B cell (primary cell): ENCODE measurements at regions not wholly inside any gene's neighbourhood (a gene's known extent, or its start where the extent isn't known, plus 50 kb on each side); places are given as distances from the start of the nearest gene placed in this dataset.

Source experiments
- ATAC-seq: fragments of 200-7000 bp; cut with Tn5 transposase; one replicate; pipeline ENCODE4 v1.10.0; 2021; ENCODE audit warnings: low read depth, mild to moderate bottlenecking, moderate number of reproducible peaks, moderate library complexity
- CTCF ChIA-PET: fragments of 350-600 bp; sonication (Branson Sonifier 250); formaldehyde crosslinking; loops from one replicate; lab custom pipeline; 2021; ENCODE audit warnings: antibody characterized with exemption, inconsistent platforms; lab: Charles Lee
- POLR2A ChIA-PET: fragments of 350-600 bp; sonication (Branson Sonifier 250); formaldehyde crosslinking; loops from one replicate; lab custom pipeline; 2021; ENCODE audit warnings: antibody characterized with exemption; lab: Charles Lee
- DNase-seq: peaks from one replicate; pipeline ENCODE4 v3.0.0; 2013
- H2AFZ ChIP-seq: 2 replicates; pipeline ENCODE4 v1.6.1; 2012; ENCODE audit warnings: mild to moderate bottlenecking, low read depth, low read length; ENCODE audit not compliant: insufficient read depth, poor library complexity, severe bottlenecking
- H3K27ac ChIP-seq, 2 donors: 1 replicate in 1 of 2; 2 replicates in 1 of 2; pipeline ENCODE4 v1.5.1; 2012 to 2013; ENCODE audit warnings: low read length in 2 of 2, mild to moderate bottlenecking in 2 of 2, moderate library complexity in 1 of 2
- H3K27me3 ChIP-seq, 4 experiments: fragments of 200-600 bp in 1 of 4; sonication (generic) in 1 of 4; replicated peaks in 1 of 4; 1 replicate in 2 of 4; 2 replicates in 2 of 4; pipeline versions ENCODE4 v1.6.1 to v1.7.0; 2013 to 2016; ENCODE audit warnings: low read length in 3 of 4, mild to moderate bottlenecking in 2 of 4, mixed read lengths in 1 of 4, moderate library complexity in 1 of 4; ENCODE audit not compliant: insufficient read depth in 4 of 4, control insufficient read depth in 3 of 4; ENCODE audit errors: control extremely low read depth in 1 of 4
- H3K36me3 ChIP-seq, 2 experiments: replicated peaks in 1 of 2; 1 replicate in 1 of 2; 2 replicates in 1 of 2; pipeline versions ENCODE4 v1.6.1 to v1.7.1; 2013; ENCODE audit warnings: low read length in 1 of 2; ENCODE audit not compliant: insufficient read depth in 2 of 2, control insufficient read depth in 1 of 2; ENCODE audit errors: control extremely low read depth in 1 of 2, extremely low read depth in 1 of 2
- H3K4me1 ChIP-seq, 2 donors: fragments of 200-600 bp in 1 of 2; sonication (generic) in 1 of 2; 1 replicate in 1 of 2; 2 replicates in 1 of 2; pipeline versions ENCODE4 v1.5.1 to v1.6.1; 2013 to 2017; ENCODE audit warnings: low read length in 2 of 2; ENCODE audit not compliant: control insufficient read depth in 2 of 2, insufficient read depth in 2 of 2
- H3K4me2 ChIP-seq: replicated peaks from 2 replicates; pipeline ENCODE3; 2012; ENCODE audit warnings: mild to moderate bottlenecking, low read depth, low read length; ENCODE audit not compliant: poor library complexity, severe bottlenecking
- H3K4me3 ChIP-seq, 5 experiments: fragments of 200-600 bp in 1 of 5; sonication (generic) in 1 of 5; 1 replicate in 3 of 5; 2 replicates in 2 of 5; pipeline versions ENCODE4 v1.5.1 to v1.7.0; 2011 to 2016; ENCODE audit warnings: low read length in 4 of 5, mild to moderate bottlenecking in 4 of 5, low read depth in 2 of 5, control low read depth in 1 of 5, moderate library complexity in 1 of 5; ENCODE audit not compliant: insufficient read depth in 1 of 5; ENCODE audit errors: control extremely low read depth in 1 of 5, extremely low read depth in 1 of 5
- H3K79me2 ChIP-seq: fragments of 200-600 bp; sonication (generic); one replicate; pipeline ENCODE4 v1.6.0; 2016; ENCODE audit warnings: low read length; ENCODE audit not compliant: control insufficient read depth, insufficient read depth
- H3K9ac ChIP-seq: fragments of 200-600 bp; sonication (generic); 2 replicates; pipeline ENCODE4 v1.6.1; 2017; ENCODE audit warnings: mild to moderate bottlenecking, low read length, moderate library complexity
- H3K9me3 ChIP-seq, 3 donors: one replicate each; pipeline versions ENCODE4 v1.6.1 to v1.7.1; 2013; ENCODE audit warnings: low read length in 2 of 3; ENCODE audit not compliant: control insufficient read depth in 2 of 3, insufficient read depth in 1 of 3; ENCODE audit errors: control extremely low read depth in 1 of 3
- H4K20me1 ChIP-seq: 2 replicates; pipeline ENCODE4 v1.6.0; 2012; ENCODE audit warnings: mild to moderate bottlenecking, low read length; ENCODE audit not compliant: insufficient read depth, control insufficient read depth, poor library complexity, severe bottlenecking
- H3K27ac Mint-ChIP-seq: one replicate; pipeline ENCODE4 v1.8.0; 2021; ENCODE audit warnings: mixed read lengths
- H3K27me3 Mint-ChIP-seq: one replicate; pipeline ENCODE4 v1.8.0; 2021; ENCODE audit warnings: mixed read lengths
- H3K4me1 Mint-ChIP-seq: one replicate; pipeline ENCODE4 v1.8.0; 2021; ENCODE audit warnings: mixed read lengths
- H3K4me3 Mint-ChIP-seq: one replicate; pipeline ENCODE4 v1.8.0; 2021; ENCODE audit warnings: mixed read lengths
- H3K9me3 Mint-ChIP-seq: one replicate; pipeline ENCODE4 v1.8.0; 2022; ENCODE audit warnings: mixed read lengths; ENCODE audit not compliant: insufficient read depth
- EZH2 ChIP-seq: IDR thresholded peaks from 2 replicates; pipeline ENCODE4 v1.6.1; 2012; ENCODE audit warnings: borderline replicate concordance, low read depth, mild to moderate bottlenecking, moderate library complexity, low read length; ENCODE audit not compliant: insufficient read depth, poor library complexity, severe bottlenecking
- WGBS: methylation state at CpG from one replicate; pipeline ENCODE4 v1.1.5; 2013; ENCODE audit warnings: missing lambda C conversion rate; ENCODE audit not compliant: insufficient coverage; 5-methylcytosine and 5-hydroxymethylcytosine counted together
- intact Hi-C: fragments of 100-400 bp; cut with micrococcal nuclease; formaldehyde crosslinking; loops from one replicate; pipeline ENCODE4 v1.10.0; 2022
- TF ChIP-seq, protein P1 (sequence below): fragments of 200-600 bp; IDR thresholded peaks from one replicate; pipeline ENCODE4 v1.8.0; 2022; ENCODE audit warnings: antibody characterized with exemption, mild to moderate bottlenecking

DNA sequence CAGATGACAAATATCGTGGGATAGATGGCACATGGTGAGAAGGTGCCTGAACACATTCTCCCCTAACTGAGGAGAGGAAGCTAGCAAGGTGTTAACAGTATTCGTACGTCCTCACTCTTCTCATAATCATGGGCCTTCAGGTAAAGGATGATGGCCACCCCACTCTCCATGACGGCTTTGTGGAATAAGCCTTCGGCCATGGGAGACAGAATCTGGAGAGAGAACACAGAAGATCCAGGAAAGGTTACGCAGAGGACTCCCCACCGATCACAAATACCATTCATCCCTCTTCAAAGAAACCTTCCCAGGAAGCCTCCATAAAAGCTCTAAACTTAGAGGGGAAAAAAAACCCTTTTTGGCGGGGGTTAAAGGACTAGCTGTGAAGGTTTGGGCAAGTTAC, 189.9 kb downstream of the BCR start:
- peaks cover 31% of the 10 kb centered on the region for H3K27me3 Mint-ChIP-seq
- ATAC-seq = no peak
- no CpG with 5 or more reads among the region's 8 CpGs for WGBS

DNA sequence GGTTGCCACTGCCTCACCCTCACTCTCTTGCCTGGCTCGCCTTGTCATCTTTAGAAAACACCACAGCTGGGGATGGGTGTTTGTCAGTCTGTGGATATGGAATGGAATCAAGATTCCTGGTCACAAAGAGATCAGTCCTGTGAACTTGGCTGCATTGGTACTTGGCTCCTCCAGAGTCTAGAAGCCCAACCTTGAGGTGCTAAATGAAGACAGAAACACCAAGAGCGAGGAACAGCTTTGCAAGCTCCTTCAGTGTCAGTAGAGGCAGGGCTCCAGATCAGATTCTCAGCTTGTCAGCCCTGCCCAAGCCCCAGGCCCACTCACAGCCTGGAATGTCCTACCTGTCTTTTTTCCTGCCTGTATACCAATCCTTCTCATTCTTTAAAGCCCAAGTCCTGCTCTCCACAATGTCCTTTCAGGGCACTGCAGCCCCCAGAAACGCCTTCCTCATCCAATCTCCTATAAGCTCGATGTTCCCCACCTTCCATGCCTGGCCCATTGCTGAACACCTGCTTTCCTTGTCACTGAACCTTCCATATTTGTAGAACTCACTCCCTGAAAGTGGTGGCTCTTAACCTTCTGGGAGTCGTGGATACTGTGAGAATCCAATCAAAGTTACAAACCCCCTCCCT, 188.9 kb downstream of the BCR start:
- no peak overlapping the region for H3K4me3 ChIP-seq
- no peaks in the 10 kb centered on the region for H3K9me3 ChIP-seq
- DNase-seq (no peak), ATAC-seq (no peak)
- POLR2A ChIA-PET = no interaction called here
- no peak overlapping the region for H3K27ac ChIP-seq
- TF ChIP-seq, protein P1, sequence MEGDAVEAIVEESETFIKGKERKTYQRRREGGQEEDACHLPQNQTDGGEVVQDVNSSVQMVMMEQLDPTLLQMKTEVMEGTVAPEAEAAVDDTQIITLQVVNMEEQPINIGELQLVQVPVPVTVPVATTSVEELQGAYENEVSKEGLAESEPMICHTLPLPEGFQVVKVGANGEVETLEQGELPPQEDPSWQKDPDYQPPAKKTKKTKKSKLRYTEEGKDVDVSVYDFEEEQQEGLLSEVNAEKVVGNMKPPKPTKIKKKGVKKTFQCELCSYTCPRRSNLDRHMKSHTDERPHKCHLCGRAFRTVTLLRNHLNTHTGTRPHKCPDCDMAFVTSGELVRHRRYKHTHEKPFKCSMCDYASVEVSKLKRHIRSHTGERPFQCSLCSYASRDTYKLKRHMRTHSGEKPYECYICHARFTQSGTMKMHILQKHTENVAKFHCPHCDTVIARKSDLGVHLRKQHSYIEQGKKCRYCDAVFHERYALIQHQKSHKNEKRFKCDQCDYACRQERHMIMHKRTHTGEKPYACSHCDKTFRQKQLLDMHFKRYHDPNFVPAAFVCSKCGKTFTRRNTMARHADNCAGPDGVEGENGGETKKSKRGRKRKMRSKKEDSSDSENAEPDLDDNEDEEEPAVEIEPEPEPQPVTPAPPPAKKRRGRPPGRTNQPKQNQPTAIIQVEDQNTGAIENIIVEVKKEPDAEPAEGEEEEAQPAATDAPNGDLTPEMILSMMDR = no peak
- TF ChIP-seq EZH2 = no peak
- H4K20me1 ChIP-seq = no peaks in the 10 kb centered on the region
- H3K9me3 Mint-ChIP-seq = no peaks in the 10 kb centered on the region
- no peaks in the 10 kb centered on the region for H3K4me1 Mint-ChIP-seq
- H3K79me2 ChIP-seq = no peaks in the 10 kb centered on the region
- H3K27ac Mint-ChIP-seq = no peak overlapping the region
- CTCF ChIA-PET = interaction anchor here (1.6 kb wide), 1 partner anchor 17 kb away, joined by 3 read pairs; no protein-coding TSS in a partner anchor
- H3K36me3 ChIP-seq = no peaks in the 10 kb centered on the region
- 89% methylated on average over 3 of the region's 5 CpGs for WGBS
- peaks cover 31% of the 10 kb centered on the region for H3K27me3 Mint-ChIP-seq
- H3K27me3 ChIP-seq = peaks cover 0 to 10% (median 0%) of the 10 kb centered on the region in 4 experiments
- no peak overlapping the region for H3K4me3 Mint-ChIP-seq
- H3K4me1 ChIP-seq = no peaks in the 10 kb centered on the region
- H3K9ac ChIP-seq = no peak overlapping the region
- no peak overlapping the region for H2AFZ ChIP-seq
- H3K4me2 ChIP-seq = no peak overlapping the region
- intact Hi-C loops = no loop called here

More for the DNA sequence above, 189.9 kb downstream of the BCR start:
- H4K20me1 ChIP-seq = no peaks in the 10 kb centered on the region
- TF ChIP-seq, protein P1 = no peak
- TF ChIP-seq EZH2 = no peak
- H3K27ac Mint-ChIP-seq = no peak overlapping the region
- no peak for DNase-seq
- no peak overlapping the region for H3K4me2 ChIP-seq
- peaks cover 0 to 7% (median 0%) of the 10 kb centered on the region in 4 experiments for H3K27me3 ChIP-seq
- H3K4me3 ChIP-seq = no peak overlapping the region
- H3K27ac ChIP-seq = no peak overlapping the region
- H3K4me1 Mint-ChIP-seq = no peaks in the 10 kb centered on the region
- H3K9ac ChIP-seq = no peak overlapping the region
- no peaks in the 10 kb centered on the region for H3K4me1 ChIP-seq
- POLR2A ChIA-PET = no interaction called here
- no peaks in the 10 kb centered on the region for H3K9me3 ChIP-seq
- no peaks in the 10 kb centered on the region for H3K36me3 ChIP-seq
- intact Hi-C loops = no loop called here
- no peak overlapping the region for H2AFZ ChIP-seq
- CTCF ChIA-PET = interaction anchor here (1.6 kb wide), 1 partner anchor 15 kb away, joined by 3 read pairs; no protein-coding TSS in a partner anchor
- no peaks in the 10 kb centered on the region for H3K79me2 ChIP-seq
- H3K9me3 Mint-ChIP-seq = no peaks in the 10 kb centered on the region
- no peak overlapping the region for H3K4me3 Mint-ChIP-seq
